ENCODE measurements at regions not wholly inside any gene's neighbourhood (a gene's known extent, or its start where the extent isn't known, plus 50 kb on each side); places are given as distances from the start of the nearest gene placed in this dataset.

DNA sequence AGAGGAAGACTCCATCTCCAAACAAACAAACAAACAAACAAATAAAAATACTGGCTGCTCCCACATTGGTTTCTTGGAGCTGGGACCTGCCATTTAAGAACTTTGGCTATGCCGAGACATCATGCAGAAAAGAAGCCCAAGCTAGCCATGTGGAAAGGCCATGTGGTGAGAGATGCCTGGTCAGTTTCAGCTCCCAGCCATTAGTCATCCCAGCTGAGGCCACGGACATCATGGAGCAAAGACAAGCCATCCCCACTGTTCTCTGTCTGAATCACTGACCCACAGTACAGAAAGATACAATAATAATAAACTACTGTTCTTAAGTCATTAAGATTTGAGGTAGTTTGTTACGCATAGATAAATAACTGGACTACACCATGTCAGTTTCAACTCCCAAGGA, 70.0 kb upstream of the PCBD1 start:
- no peak for DNase-seq (ENCODE audit: low read depth)
- no peak overlapping the region for H3K4me3 ChIP-seq (ENCODE audit: low read depth, low read length)
- in situ Hi-C loops (cut with HindIII; ENCODE audit: low sequenced_read_pairs), result no loop called here
- TF ChIP-seq, protein P1, sequence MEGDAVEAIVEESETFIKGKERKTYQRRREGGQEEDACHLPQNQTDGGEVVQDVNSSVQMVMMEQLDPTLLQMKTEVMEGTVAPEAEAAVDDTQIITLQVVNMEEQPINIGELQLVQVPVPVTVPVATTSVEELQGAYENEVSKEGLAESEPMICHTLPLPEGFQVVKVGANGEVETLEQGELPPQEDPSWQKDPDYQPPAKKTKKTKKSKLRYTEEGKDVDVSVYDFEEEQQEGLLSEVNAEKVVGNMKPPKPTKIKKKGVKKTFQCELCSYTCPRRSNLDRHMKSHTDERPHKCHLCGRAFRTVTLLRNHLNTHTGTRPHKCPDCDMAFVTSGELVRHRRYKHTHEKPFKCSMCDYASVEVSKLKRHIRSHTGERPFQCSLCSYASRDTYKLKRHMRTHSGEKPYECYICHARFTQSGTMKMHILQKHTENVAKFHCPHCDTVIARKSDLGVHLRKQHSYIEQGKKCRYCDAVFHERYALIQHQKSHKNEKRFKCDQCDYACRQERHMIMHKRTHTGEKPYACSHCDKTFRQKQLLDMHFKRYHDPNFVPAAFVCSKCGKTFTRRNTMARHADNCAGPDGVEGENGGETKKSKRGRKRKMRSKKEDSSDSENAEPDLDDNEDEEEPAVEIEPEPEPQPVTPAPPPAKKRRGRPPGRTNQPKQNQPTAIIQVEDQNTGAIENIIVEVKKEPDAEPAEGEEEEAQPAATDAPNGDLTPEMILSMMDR (IDR thresholded peaks at IDR 0.05; ENCODE audit: low read depth, low read length, missing control alignments), result no peak

DNA sequence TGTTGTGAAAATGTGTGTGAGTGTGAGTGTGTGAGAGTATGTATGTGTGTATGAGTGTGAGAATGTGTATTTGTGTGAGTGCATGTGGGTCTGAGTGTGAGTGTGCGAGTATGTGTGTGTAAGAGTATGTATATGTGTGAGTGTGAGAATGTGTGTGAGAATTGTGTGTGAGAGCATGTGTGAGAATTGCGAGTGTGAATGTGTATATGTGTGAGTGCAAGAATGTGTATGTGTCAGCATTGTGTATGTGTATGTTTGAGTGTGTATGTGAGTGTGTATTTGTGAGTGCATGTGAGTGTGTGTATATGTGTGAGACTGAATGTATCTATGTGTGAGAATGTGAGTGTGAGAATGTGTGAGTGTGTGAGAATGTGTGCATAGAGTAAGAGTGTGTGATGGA, 72.0 kb upstream of the PCBD1 start:
- DNase-seq (ENCODE audit: low read depth), result no peak
- no peak overlapping the region for H3K4me3 ChIP-seq (ENCODE audit: low read depth, low read length)
- in situ Hi-C loops (cut with HindIII; ENCODE audit: low sequenced_read_pairs), result no loop called here
- TF ChIP-seq, protein P1 (IDR thresholded peaks at IDR 0.05; ENCODE audit: low read depth, low read length, missing control alignments), result no peak

DNA sequence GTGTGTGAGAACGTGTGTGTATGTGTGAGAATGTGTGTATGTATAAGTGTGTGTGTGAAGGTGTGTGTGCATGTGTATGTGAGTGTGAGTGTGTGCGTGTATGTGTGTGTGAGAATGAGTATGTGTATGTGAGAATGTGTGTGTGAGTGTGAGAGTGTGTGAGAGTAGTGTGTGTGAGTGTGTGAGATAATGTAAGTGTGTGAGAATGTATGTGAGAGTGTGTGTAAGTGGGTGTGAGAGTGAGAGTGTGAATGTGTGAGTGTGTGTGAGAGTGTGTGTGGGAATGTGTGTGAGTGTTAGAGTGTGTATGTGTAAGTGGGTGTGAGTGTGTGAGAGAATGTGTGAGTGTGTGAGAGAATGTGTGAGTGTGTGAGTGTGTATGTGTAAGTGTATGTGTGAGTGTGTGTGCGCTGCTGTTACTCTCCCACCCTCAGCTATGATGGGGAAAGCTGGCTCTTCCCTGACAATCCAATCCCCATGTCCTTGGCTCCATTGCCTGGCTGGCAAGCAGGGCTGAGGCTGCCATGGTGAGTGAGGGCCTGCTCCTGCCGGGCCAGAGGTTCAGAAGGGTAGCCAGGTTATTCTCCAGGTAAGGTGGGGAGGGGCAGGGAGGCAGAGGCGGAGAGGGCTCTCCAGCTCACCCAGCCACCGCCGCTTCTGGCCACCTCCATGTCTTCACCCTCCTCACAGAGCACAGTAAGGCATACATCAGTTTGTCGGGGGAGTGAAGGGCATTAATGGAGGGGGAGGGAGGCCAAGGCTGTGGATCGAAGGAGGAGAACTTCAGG, 72.6 kb upstream of the PCBD1 start:
- TF ChIP-seq, protein P1 (IDR thresholded peaks at IDR 0.05; ENCODE audit: low read depth, low read length, missing control alignments), result no peak
- in situ Hi-C loops (cut with HindIII; ENCODE audit: low sequenced_read_pairs), result no loop called here
- DNase-seq (ENCODE audit: low read depth), result no peak
- H3K4me3 ChIP-seq (ENCODE audit: low read depth, low read length), result no peak overlapping the region

DNA sequence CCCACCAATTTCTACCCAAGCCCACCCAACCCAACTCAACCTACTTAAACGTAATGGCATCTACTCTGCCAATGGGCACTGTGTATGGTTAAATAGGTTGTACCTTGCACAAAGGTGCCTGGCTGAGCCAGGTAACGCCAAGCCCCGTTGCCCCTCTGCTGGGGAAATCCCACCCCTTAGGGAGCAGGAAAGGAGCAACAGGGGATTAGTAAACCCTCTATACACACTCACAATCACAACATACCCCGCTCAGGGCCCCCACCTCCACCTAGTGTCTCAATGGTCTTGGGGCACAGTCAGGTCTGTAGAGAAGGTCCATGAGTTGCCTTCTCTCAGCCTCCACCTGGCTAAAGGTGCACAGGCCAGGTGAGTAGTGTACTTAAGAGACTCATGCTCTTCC, 74.3 kb upstream of the PCBD1 start:
- TF ChIP-seq, protein P1 (IDR thresholded peaks at IDR 0.05; ENCODE audit: low read depth, low read length, missing control alignments), result no peak
- DNase-seq (ENCODE audit: low read depth), result no peak
- in situ Hi-C loops (cut with HindIII; ENCODE audit: low sequenced_read_pairs), result no loop called here
- no peak overlapping the region for H3K4me3 ChIP-seq (ENCODE audit: low read depth, low read length)

DNA sequence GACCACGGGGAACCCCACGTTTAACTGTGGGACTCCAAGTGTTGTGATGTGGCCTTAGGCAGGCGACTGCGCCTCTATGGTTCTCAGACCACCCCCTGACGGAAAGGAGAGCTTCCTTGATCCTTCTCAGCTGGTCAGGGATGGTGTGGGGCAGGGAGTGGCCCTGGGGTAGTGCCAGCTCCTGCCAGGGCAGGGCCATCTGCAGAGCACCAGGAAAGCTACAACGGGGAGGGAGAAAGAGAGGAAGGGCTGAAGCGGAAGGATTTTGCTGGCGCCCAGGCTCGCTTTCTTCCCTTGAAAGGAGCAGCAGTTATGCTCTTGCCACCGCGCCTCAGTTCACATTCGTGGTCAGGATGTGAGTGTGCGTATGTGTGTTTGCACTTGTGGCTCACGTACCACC, 74.9 kb upstream of the PCBD1 start:
- in situ Hi-C loops (cut with HindIII; ENCODE audit: low sequenced_read_pairs), result no loop called here
- H3K4me3 ChIP-seq (ENCODE audit: low read depth, low read length), result no peak overlapping the region
- TF ChIP-seq, protein P1 (IDR thresholded peaks at IDR 0.05; ENCODE audit: low read depth, low read length, missing control alignments), result no peak
- DNase-seq (ENCODE audit: low read depth), result no peak

DNA sequence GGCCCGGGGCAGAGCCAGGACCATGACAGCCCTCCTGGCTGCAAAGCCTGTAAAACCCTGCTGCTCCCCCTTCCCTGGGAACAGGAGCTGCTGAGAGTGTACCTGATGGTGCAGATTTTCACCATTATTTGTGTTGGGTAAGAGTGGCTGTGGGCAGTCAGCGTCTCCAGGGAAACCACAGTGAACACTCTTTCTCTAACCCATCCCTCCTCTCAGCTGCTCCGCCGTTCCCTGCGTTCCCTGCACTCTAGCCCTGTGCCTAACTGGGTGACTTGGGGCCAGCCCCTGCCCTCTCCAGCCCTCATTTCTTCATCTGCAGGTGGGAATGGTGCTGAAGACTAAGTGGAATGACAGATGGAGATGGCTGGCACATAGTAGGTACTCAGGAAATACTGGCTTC, 75.9 kb upstream of the PCBD1 start:
- TF ChIP-seq, protein P1 (IDR thresholded peaks at IDR 0.05; ENCODE audit: low read depth, low read length, missing control alignments), result no peak
- in situ Hi-C loops (cut with HindIII; ENCODE audit: low sequenced_read_pairs), result no loop called here
- no peak overlapping the region for H3K4me3 ChIP-seq (ENCODE audit: low read depth, low read length)

More for the DNA sequence above, 75.9 kb upstream of the PCBD1 start:
- no peak for DNase-seq (ENCODE audit: low read depth)

All from astrocyte of the cerebellum (primary cell).